ENCODE measurements at regions not wholly inside any gene's neighbourhood (a gene's known extent, or its start where the extent isn't known, plus 50 kb on each side); places are given as distances from the start of the nearest gene placed in this dataset.

- no peak for TF ChIP-seq CTCF (IDR thresholded peaks at IDR 0.05; ENCODE audit: low read depth, low read length)
- no peak for TF ChIP-seq POLR2A (IDR thresholded peaks at IDR 0.05; ENCODE audit: extremely low read depth, insufficient read length)
- TF ChIP-seq MYC (IDR thresholded peaks at IDR 0.05; ENCODE audit: low read depth, low read length): no peak
Measured at GRCh38 chr14:105739331-105740102, 213.1 kb downstream of the TMEM121 start.

Measured in NB4 (cell line).